Breast epithelium (tissue), 4 donors: ENCODE measurements at regions not wholly inside any gene's neighbourhood (a gene's known extent, or its start where the extent isn't known, plus 50 kb on each side); places are given as distances from the start of the nearest gene placed in this dataset.

ENCODE experiments used
- DNase-seq, 2 donors: peaks; one replicate each; pipeline ENCODE4 v3.0.0-alpha.2; 2019; ENCODE audit warnings: low spot score in 2 of 2
- H3K27ac ChIP-seq, 2 donors: fragments of 200-600 bp; sonication (generic) in 1 of 2; one replicate each; pipeline ENCODE4 v1.5.1; 2016 to 2019; ENCODE audit warnings: mild to moderate bottlenecking in 1 of 2
- H3K27me3 ChIP-seq, 2 donors: fragments of 200-600 bp; sonication (generic) in 1 of 2; one replicate each; pipeline versions ENCODE4 v1.5.1 to v1.6.0; 2017 to 2019; ENCODE audit warnings: control low read depth in 1 of 2, mild to moderate bottlenecking in 1 of 2
- H3K36me3 ChIP-seq: fragments of 200-600 bp; one replicate; pipeline ENCODE4 v1.5.1; 2019
- H3K4me1 ChIP-seq, 2 donors: fragments of 200-600 bp; sonication (generic); one replicate each; pipeline ENCODE4 v1.5.1; 2016 to 2019; ENCODE audit warnings: control low read depth in 1 of 2
- H3K4me3 ChIP-seq, 3 donors: fragments of 200-600 bp; sonication (generic); 1 replicate in 2 of 3; 2 replicates in 1 of 3; pipeline ENCODE4 v1.5.1; 2016 to 2019; ENCODE audit warnings: mild to moderate bottlenecking in 3 of 3, moderate library complexity in 2 of 3
- H3K9me3 ChIP-seq, 2 donors: fragments of 200-600 bp; sonication (generic) in 1 of 2; one replicate each; pipeline ENCODE4 v1.5.1; 2016 to 2019; ENCODE audit warnings: control low read depth in 1 of 2
- CTCF ChIP-seq, 3 donors: fragments of 450-650 bp; IDR thresholded peaks; one replicate each; pipeline ENCODE4 v1.5.1; 2016 to 2017; ENCODE audit warnings: antibody characterized with exemption in 3 of 3, mild to moderate bottlenecking in 3 of 3, moderate library complexity in 3 of 3
- POLR2A ChIP-seq: fragments of 450-650 bp; IDR thresholded peaks from one replicate; pipeline ENCODE4 v1.6.1; 2016; ENCODE audit warnings: antibody characterized with exemption, mild to moderate bottlenecking, moderate library complexity
- POLR2AphosphoS5 ChIP-seq, 3 donors: sonication (generic); formaldehyde crosslinking; IDR thresholded peaks; one replicate each; pipeline ENCODE4 v1.6.1; 2017; ENCODE audit warnings: antibody characterized with exemption in 3 of 3
- intact Hi-C: fragments of 100-400 bp; cut with DNase I; formaldehyde crosslinking; loops from one replicate; pipeline ENCODE4 v1.15.1; 2023; ENCODE audit warnings: low total_unique reads

DNA sequence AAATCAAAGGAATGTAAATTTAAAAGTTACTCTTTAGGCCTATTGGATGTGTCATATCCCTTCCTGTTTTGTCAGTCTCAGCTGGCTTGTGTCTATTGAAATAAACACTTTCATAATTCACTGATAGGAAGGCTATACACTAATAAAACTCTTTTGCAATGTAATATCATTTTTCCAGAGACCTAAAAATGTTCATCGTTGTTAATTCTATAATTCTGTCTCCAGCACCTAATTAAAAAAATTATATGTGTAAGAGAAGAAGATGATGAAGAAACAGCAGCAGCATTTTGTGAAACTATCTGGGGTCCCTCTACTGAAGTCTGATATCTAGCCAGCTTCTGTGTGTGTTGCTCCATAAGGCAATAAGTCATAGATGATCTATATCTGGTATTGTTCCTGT, 602.7 kb downstream of the ETV1 start:
- intact Hi-C loops: no loop called here
- no peaks in the 10 kb centered on the region for H3K9me3 ChIP-seq
- no peaks in the 10 kb centered on the region for H3K36me3 ChIP-seq
- no peak for TF ChIP-seq CTCF (IDR thresholded peaks at IDR 0.05)
- no peak for TF ChIP-seq POLR2A
- TF ChIP-seq POLR2AphosphoS5 (IDR thresholded peaks at IDR 0.05): no peak
- no peak overlapping the region for H3K27ac ChIP-seq
- H3K4me1 ChIP-seq: no peaks in the 10 kb centered on the region
- no peak overlapping the region for H3K4me3 ChIP-seq
- DNase-seq: no peak
- no peaks in the 10 kb centered on the region for H3K27me3 ChIP-seq

DNA sequence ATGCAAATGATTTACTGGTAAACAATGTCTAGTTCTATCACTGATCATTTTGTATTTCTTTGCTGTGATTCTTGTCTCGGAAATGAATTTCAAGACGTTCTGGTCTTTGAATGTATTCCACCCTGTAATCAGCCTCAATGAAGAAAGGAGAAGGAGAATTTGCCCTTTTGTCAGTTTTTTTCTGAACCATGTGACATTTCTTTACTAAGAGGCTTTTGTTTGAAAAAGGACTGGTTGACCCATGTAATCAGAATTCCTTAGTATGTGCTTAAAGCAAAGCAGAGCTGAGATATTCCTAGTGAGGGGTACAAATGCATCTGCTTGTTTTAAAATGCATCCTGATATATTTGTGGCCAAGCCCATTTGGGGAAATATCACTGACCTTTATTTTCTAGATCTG, 581.6 kb downstream of the ETV1 start:
- no peaks in the 10 kb centered on the region for H3K4me1 ChIP-seq
- no peak for DNase-seq
- no peak overlapping the region for H3K4me3 ChIP-seq
- no peaks in the 10 kb centered on the region for H3K9me3 ChIP-seq
- no peaks in the 10 kb centered on the region for H3K27me3 ChIP-seq
- intact Hi-C loops: loop anchor here (5.0 kb wide), 1 partner anchor 689 kb away; no protein-coding TSS in a partner anchor
- no peak overlapping the region for H3K27ac ChIP-seq
- H3K36me3 ChIP-seq: no peaks in the 10 kb centered on the region
- TF ChIP-seq POLR2A (no peak), CTCF (IDR thresholded peaks at IDR 0.05) (no peak), POLR2AphosphoS5 (IDR thresholded peaks at IDR 0.05) (no peak)

GRCh38 chr7:13411151-13411550, 578.3 kb downstream of the ETV1 start:
- DNase-seq: no peak
- Histone ChIP-seq H3K27me3 (no peaks in the 10 kb centered on the region), H3K27ac (no peak overlapping the region), H3K36me3 (no peaks in the 10 kb centered on the region), H3K9me3 (no peaks in the 10 kb centered on the region), H3K4me3 (no peak overlapping the region), H3K4me1 (no peaks in the 10 kb centered on the region)
- intact Hi-C loops: no loop called here
- no peak for TF ChIP-seq POLR2AphosphoS5 (IDR thresholded peaks at IDR 0.05)

DNA sequence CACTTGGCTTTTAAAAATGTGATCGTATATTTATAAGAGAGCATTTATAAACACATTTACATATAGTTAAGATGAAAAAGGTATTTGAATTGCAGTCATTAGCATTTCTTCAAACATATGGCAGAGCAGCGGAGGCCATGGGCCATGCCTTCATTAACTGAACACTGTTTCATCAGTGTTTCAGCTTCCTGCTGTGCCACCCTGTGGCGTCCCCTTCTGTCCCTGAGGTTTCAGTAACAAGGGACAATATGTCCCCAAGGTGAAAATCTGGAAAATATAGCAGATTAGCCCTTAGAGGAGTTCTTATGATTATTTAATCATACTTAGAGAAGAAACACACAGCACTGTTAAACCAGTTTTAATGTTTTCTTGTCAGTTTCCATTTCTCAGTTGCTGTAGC, 577.8 kb downstream of the ETV1 start:
- DNase-seq: no peak
- no peaks in the 10 kb centered on the region for H3K36me3 ChIP-seq
- H3K27me3 ChIP-seq: no peaks in the 10 kb centered on the region
- intact Hi-C loops: no loop called here
- TF ChIP-seq POLR2A: no peak
- TF ChIP-seq POLR2AphosphoS5 (IDR thresholded peaks at IDR 0.05): no peak
- no peak for TF ChIP-seq CTCF (IDR thresholded peaks at IDR 0.05)
- no peak overlapping the region for H3K27ac ChIP-seq
- no peak overlapping the region for H3K4me3 ChIP-seq
- H3K4me1 ChIP-seq: no peaks in the 10 kb centered on the region
- no peaks in the 10 kb centered on the region for H3K9me3 ChIP-seq

- Histone ChIP-seq H3K36me3 (no peaks in the 10 kb centered on the region), H3K4me3 (no peak overlapping the region), H3K27ac (no peak overlapping the region), H3K9me3 (no peaks in the 10 kb centered on the region), H3K4me1 (no peaks in the 10 kb centered on the region), H3K27me3 (no peaks in the 10 kb centered on the region)
- intact Hi-C loops: no loop called here
- no peak for DNase-seq
- TF ChIP-seq CTCF (IDR thresholded peaks at IDR 0.05) (no peak), POLR2AphosphoS5 (IDR thresholded peaks at IDR 0.05) (no peak), POLR2A (no peak)
Observed at GRCh38 chr7:13414181-13414580, 575.3 kb downstream of the ETV1 start.

- Histone ChIP-seq H3K4me1 (no peaks in the 10 kb centered on the region), H3K27me3 (no peaks in the 10 kb centered on the region), H3K36me3 (no peaks in the 10 kb centered on the region), H3K4me3 (no peak overlapping the region), H3K27ac (no peak overlapping the region), H3K9me3 (no peaks in the 10 kb centered on the region)
- DNase-seq: no peak
- no peak for TF ChIP-seq POLR2A
- no peak for TF ChIP-seq CTCF (IDR thresholded peaks at IDR 0.05)
- no peak for TF ChIP-seq POLR2AphosphoS5 (IDR thresholded peaks at IDR 0.05)
- intact Hi-C loops: no loop called here
Observed at GRCh38 chr7:13414661-13415107, 574.8 kb downstream of the ETV1 start.
